Naive B cell (primary cell): ENCODE measurements at regions not wholly inside any gene's neighbourhood (a gene's known extent, or its start where the extent isn't known, plus 50 kb on each side); places are given as distances from the start of the nearest gene placed in this dataset.

ENCODE experiments used
- ATAC-seq, 2 donors: fragments of 150-1000 bp; cut with Tn5 transposase; 2 replicates each; pipeline ENCODE4 v1.10.0; 2021; ENCODE audit warnings: low read depth in 2 of 2, mild to moderate bottlenecking in 2 of 2, moderate library complexity in 2 of 2
- DNase-seq: peaks from one replicate; pipeline ENCODE4 v3.0.0; 2022
- H3K27ac Mint-ChIP-seq, 6 donors: one replicate each; pipeline ENCODE4 v1.8.0; 2020 to 2022; ENCODE audit warnings: mild to moderate bottlenecking in 6 of 6, mixed read lengths in 6 of 6, moderate library complexity in 5 of 6, inconsistent platforms in 2 of 6
- H3K27me3 Mint-ChIP-seq, 3 donors: one replicate each; pipeline ENCODE4 v1.8.0; 2021 to 2022; ENCODE audit warnings: mixed read lengths in 3 of 3, mild to moderate bottlenecking in 1 of 3
- H3K36me3 Mint-ChIP-seq, 2 donors: one replicate each; pipeline ENCODE4 v1.8.0; 2020 to 2022; ENCODE audit warnings: mixed read lengths in 2 of 2, inconsistent platforms in 1 of 2, mild to moderate bottlenecking in 1 of 2
- H3K4me1 Mint-ChIP-seq, 3 donors: one replicate each; pipeline ENCODE4 v1.8.0; 2020 to 2022; ENCODE audit warnings: mixed read lengths in 3 of 3, inconsistent platforms in 1 of 3, mild to moderate bottlenecking in 1 of 3, moderate library complexity in 1 of 3
- H3K4me3 Mint-ChIP-seq, 8 donors: one replicate each; pipeline ENCODE4 v1.8.0; 2020 to 2022; ENCODE audit warnings: mild to moderate bottlenecking in 8 of 8, mixed read lengths in 8 of 8, moderate library complexity in 8 of 8, inconsistent platforms in 2 of 8
- H3K9me3 Mint-ChIP-seq, 7 donors: one replicate each; pipeline ENCODE4 v1.8.0; 2020 to 2022; ENCODE audit warnings: mixed read lengths in 7 of 7, mild to moderate bottlenecking in 5 of 7, inconsistent platforms in 2 of 7, moderate library complexity in 1 of 7

DNA sequence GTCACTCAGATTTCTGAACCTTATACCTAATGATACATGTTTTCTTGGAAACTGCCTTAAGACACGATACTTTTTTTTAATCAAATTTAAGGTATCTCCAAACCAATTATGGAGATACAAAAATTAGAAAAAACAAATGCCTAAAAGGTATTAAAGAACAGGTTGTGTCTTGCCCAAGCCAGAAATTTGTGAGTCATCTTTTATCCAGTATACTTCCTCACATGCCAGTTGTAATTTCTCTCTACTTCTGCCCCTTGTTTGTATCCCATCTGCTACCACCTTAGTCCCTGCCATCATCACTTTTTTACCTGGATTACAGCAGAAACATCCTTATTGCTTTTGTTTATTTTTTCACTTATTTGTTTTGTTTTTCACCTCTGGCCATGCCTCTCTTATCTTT lies 571.2 kb upstream of the DAB2 start:
- no peak for ATAC-seq
- Mint-ChIP-seq H3K4me3 (no peak overlapping the region), H3K4me1 (no peaks in the 10 kb centered on the region), H3K9me3 (no peaks in the 10 kb centered on the region), H3K36me3 (no peaks in the 10 kb centered on the region), H3K27ac (no peak overlapping the region), H3K27me3 (peaks cover 8 to 13% (median 13%) of the 10 kb centered on the region in 3 donors)
- no peak for DNase-seq

DNA sequence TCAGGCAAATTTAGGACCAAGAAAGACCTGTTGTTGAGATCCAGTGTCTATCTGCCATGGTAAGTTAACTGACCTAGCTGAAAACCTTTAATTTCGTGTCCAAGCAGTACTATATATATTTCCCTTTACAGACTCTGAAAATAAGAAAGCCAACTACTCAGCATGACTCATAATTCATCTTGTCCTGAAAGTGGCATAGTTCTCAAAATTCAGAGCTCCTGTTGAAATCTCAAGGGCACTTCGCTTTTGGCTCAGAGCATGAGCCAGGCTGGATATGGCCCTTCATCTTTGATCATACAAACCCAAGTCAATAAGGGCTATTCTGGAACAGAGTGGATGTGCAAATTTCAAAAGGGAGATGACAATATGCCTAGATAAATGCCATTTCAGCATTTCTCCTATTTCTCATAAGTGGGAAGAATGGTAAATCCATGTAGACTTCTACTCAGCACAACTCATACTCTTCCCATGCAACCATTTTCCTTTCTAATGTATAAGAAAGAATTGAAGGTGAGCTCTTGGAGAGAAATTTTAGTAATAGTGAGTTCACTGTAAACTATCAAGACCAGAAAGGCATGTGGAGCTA lies 567.9 kb upstream of the DAB2 start:
- Mint-ChIP-seq H3K4me1 (no peaks in the 10 kb centered on the region), H3K27ac (no peak overlapping the region), H3K36me3 (no peaks in the 10 kb centered on the region), H3K27me3 (peaks cover 8 to 21% (median 18%) of the 10 kb centered on the region in 3 donors), H3K4me3 (no peak overlapping the region), H3K9me3 (peaks cover 0 to 8% (median 0%) of the 10 kb centered on the region in 7 donors)
- ATAC-seq: no peak
- no peak for DNase-seq

DNA sequence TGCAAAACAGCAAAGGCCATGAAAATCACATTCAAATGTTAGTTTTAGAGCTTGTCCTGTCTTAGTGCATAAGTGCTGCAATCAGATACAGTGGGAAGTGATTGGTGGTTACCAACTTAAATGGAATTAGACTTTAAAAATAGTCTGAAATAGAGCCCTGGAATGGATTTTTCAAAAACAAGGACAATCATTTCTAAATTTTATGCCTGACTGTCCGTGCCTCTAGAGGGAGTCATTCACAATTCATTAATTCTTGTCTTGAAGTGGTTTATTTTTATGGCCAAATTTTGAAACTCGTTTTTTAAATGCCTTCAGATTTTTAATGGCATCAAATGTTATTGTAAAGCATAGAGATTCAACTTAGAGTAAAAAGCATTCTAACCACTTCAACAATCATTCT lies 561.8 kb upstream of the DAB2 start:
- peaks cover 11 to 21% (median 19%) of the 10 kb centered on the region in 3 donors for H3K27me3 Mint-ChIP-seq
- no peak overlapping the region for H3K4me3 Mint-ChIP-seq
- DNase-seq (no peak), ATAC-seq (no peak)
- no peak overlapping the region for H3K27ac Mint-ChIP-seq
- peaks cover 0 to 23% (median 2%) of the 10 kb centered on the region in 7 donors for H3K9me3 Mint-ChIP-seq
- no peaks in the 10 kb centered on the region for H3K4me1 Mint-ChIP-seq
- H3K36me3 Mint-ChIP-seq: peaks cover 0 to 5% of the 10 kb centered on the region in 2 donors

DNA sequence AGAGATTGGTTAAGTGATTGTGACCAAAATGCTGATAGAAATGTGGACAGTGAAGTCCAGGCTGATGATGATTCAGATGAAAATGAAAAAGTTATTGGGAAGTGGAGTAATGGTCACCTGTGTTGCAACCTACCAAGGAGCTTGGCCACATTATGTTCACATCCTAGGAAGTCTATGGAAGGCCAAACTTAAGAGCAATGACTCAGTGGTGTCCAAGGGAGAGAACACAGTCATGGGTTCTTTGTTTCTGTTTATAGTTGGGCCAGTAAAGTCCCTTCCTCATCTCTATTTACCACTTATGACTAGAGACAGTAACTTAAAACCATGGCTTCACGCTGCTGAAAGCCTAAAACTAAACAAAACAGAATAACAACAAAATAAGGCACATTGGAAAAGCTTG lies 555.3 kb upstream of the DAB2 start:
- Mint-ChIP-seq H3K27me3 (peaks cover 8 to 12% (median 8%) of the 10 kb centered on the region in 3 donors), H3K4me3 (no peak overlapping the region), H3K4me1 (no peaks in the 10 kb centered on the region), H3K36me3 (peaks cover 0 to 5% of the 10 kb centered on the region in 2 donors), H3K9me3 (peaks cover 0 to 8% (median 0%) of the 10 kb centered on the region in 7 donors), H3K27ac (no peak overlapping the region)
- ATAC-seq: no peak
- no peak for DNase-seq

DNA sequence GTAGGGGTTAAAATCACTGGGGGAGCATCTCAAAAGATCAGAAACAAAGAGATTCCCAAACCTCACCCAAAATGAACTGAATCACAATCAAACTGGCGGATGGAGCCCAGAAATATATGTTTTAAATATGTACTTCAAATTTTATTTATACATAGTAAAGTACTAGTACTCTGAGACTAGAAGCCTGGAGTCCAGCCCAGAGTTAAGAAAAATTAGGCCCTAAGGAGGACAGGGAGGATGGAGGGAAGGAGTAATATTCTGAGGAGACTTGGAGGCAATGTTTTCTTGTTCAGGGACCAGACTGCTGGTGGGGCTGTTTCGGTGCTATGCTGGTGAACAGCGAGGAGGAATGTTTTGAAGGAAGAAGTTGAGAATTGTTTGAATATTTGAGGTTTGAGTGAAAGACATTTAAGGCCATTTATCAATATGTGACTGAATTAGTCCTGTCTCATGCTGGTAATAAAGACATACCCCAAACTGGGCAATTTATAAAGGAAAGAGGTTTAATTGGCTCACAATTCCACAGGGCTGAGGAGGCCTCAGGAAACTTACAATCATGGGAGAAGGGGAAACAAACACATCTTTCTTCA lies 552.4 kb upstream of the DAB2 start:
- ATAC-seq: no peak
- Mint-ChIP-seq H3K27me3 (peaks cover 0 to 8% (median 6%) of the 10 kb centered on the region in 3 donors), H3K27ac (peak overlapping the region in 2 of 6 donors; percentile 3 to 36), H3K4me1 (no peaks in the 10 kb centered on the region), H3K4me3 (no peak overlapping the region), H3K36me3 (no peaks in the 10 kb centered on the region), H3K9me3 (no peaks in the 10 kb centered on the region)
- DNase-seq: no peak

DNA sequence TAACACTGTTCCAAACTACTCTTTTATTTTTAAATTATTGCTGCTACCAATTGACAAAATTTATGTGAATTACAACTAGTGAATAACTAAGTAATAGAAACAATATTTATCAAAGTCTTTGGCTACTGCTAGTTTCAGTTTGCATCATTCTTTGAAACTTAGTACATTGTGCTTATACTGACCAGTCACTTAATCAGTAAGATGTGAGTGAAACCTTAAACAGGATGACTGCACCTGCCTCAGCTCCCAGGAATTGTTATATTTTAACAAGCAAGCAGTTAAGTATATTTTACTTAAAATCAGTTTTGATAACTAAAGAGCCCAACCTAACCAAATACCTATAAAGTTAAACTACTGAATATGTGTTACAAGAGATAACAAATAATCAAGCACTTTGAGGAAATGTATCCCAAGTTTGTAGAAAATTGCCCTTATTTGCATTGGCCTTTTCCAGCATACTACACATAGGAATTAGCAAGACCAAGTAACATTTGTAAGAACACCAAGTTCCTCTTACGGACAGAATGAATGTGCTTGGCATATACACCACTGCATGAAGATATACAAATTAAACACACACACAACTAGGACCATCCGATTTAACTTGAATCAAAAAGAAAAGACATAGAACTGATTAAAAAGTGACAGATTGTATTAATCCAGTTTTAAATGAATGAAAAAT lies 545.5 kb upstream of the DAB2 start:
- Mint-ChIP-seq H3K36me3 (no peaks in the 10 kb centered on the region), H3K27ac (no peak overlapping the region), H3K4me3 (no peak overlapping the region), H3K4me1 (no peaks in the 10 kb centered on the region), H3K27me3 (peaks cover 0 to 22% (median 12%) of the 10 kb centered on the region in 3 donors), H3K9me3 (no peaks in the 10 kb centered on the region)
- DNase-seq: no peak
- no peak for ATAC-seq

DNA sequence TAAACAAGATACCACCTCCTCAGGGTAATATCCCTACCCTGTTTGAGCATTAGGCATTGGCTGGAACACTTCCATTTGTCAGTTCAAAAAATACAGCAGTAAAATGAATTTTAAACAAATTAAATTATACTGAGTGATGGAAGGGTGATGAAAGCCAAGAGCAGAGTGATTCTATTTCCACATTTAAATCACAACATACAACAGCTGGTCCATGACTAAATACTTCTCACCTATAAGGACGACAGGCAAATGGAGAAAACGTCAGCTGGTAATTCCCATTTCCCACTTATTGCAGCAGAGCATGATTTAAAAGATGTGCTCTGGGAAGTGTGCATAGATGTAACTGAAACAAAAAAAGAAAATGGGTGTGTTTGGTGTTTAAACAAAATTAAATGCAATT lies 543.6 kb upstream of the DAB2 start:
- H3K4me3 Mint-ChIP-seq: no peak overlapping the region
- H3K27ac Mint-ChIP-seq: no peak overlapping the region
- no peaks in the 10 kb centered on the region for H3K9me3 Mint-ChIP-seq
- no peak for DNase-seq
- no peaks in the 10 kb centered on the region for H3K4me1 Mint-ChIP-seq
- no peaks in the 10 kb centered on the region for H3K36me3 Mint-ChIP-seq
- H3K27me3 Mint-ChIP-seq: peaks cover 6 to 22% (median 12%) of the 10 kb centered on the region in 3 donors
- ATAC-seq: no peak

DNA sequence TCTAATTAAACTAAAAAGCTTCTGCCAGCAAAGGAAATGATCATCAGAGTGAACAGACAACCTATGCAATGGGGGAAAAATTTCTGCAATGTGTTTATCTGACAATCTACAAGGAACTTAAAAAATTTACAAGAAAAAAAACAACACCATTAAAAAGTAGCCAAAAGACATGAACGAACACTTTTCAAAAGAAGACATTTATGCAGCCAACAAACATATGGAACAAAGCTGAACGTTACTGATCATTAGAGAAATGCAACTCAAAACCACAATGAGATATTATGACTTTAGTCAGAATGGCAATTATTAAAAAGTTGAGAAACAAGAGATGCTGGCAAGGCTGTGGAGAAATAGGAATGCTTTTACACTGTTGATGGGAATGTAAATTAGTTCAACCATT lies 530.4 kb upstream of the DAB2 start:
- no peaks in the 10 kb centered on the region for H3K27me3 Mint-ChIP-seq
- DNase-seq (no peak), ATAC-seq (no peak)
- no peak overlapping the region for H3K27ac Mint-ChIP-seq
- H3K9me3 Mint-ChIP-seq: peaks cover 0 to 3% (median 0%) of the 10 kb centered on the region in 7 donors
- no peaks in the 10 kb centered on the region for H3K4me1 Mint-ChIP-seq
- peaks cover 0 to 7% of the 10 kb centered on the region in 2 donors for H3K36me3 Mint-ChIP-seq
- no peak overlapping the region for H3K4me3 Mint-ChIP-seq

DNA sequence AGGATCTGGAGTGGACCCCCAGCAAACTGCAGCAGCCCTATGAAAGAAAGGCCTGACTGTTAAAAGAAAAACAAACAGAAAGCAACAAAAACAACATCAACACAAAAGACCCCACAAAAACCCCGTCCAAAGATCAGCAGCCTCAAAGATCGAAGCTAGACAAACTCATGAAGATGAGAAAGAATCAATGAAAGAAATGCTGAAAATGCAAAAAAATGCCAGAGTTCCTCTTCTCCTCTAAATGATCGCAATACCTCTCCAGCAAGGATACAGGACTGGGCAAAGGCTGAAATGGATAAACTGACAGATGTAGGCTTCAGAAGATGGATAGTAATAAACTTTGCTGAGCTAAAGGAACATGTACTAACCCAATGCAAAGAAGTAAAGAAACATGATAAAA lies 526.3 kb upstream of the DAB2 start:
- Mint-ChIP-seq H3K9me3 (peaks cover 0 to 3% (median 0%) of the 10 kb centered on the region in 7 donors), H3K27me3 (no peaks in the 10 kb centered on the region), H3K4me1 (no peaks in the 10 kb centered on the region), H3K27ac (peak overlapping the region in 1 of 6 donors; percentile 66), H3K4me3 (no peak overlapping the region), H3K36me3 (peaks cover 0 to 7% of the 10 kb centered on the region in 2 donors)
- DNase-seq (no peak), ATAC-seq (no peak)

DNA sequence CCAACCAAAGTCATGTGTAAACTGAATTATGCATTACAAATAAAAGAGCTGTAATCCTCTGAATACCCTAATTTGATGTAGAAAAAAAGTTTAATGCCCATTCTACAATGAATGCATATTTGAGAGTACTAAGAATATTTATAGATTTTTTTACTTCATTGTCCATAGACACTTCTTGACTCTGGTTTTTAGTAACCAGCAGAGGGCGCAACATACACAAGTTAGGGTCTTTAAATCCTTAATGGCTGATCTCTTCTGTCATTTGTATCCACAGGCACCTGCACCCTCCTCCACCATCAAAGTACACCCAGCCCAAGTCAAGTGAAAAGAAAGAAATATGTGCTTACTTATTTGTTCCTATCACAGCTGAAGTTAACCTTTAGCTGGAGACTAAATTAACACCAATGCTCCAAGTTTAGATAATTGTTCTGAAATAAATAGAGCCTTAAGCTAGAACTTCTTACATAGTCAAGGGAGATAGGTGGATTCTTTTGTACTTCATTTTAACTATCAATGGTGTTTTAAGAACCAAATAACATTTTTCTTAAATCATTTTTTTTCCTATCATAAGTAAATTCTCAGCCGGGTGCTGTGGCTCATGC lies 524.2 kb upstream of the DAB2 start:
- Mint-ChIP-seq H3K4me3 (no peak overlapping the region), H3K36me3 (peaks cover 0 to 7% of the 10 kb centered on the region in 2 donors), H3K4me1 (no peaks in the 10 kb centered on the region), H3K27ac (peak overlapping the region in 2 of 6 donors; percentile 8 to 72), H3K27me3 (no peaks in the 10 kb centered on the region), H3K9me3 (no peaks in the 10 kb centered on the region)
- ATAC-seq (peak; percentile 97 to 98), DNase-seq (peak; percentile 65)

DNA sequence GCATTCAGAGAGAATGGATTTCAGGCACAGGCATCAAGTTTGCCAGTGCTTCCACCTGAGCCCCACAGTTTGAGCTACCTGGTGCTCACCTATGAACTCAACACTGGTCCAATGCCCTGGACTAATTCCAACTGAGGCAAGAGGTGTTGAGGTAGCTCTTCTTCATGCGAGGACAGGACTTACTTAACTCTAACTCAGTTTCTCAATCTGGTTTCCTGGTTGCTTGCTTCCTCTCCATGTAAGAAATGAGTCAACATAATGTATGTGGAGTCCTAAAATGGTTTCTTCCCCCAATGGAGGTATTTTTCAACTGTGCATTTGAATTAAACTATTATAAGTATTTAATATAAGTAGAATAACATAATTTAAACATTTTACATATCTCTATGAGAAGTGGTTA lies 523.6 kb upstream of the DAB2 start:
- DNase-seq (no peak), ATAC-seq (no peak)
- Mint-ChIP-seq H3K4me1 (no peaks in the 10 kb centered on the region), H3K4me3 (no peak overlapping the region), H3K9me3 (no peaks in the 10 kb centered on the region), H3K27me3 (no peaks in the 10 kb centered on the region), H3K36me3 (peaks cover 0 to 7% of the 10 kb centered on the region in 2 donors), H3K27ac (no peak overlapping the region)

DNA sequence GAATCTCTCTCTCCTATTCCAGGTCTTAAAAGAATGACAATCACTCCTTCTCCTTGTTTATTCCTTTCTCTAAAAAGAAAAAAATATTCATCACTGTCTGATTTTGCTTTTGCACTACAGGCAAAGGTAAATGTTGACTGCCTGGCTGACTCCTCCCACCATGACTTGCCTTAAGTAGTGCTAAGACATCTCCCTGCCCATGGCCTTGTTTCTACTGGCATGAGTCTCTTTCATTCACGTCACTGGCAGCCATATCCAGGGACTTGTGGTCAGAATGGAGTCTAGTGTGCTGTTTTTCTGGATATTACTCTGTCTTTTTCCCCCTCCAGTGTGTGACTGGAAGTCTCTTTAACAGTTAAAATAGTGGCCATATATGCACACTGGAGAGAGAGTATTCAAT lies 522.9 kb upstream of the DAB2 start:
- no peak overlapping the region for H3K4me3 Mint-ChIP-seq
- H3K27me3 Mint-ChIP-seq: no peaks in the 10 kb centered on the region
- no peaks in the 10 kb centered on the region for H3K9me3 Mint-ChIP-seq

DNA sequence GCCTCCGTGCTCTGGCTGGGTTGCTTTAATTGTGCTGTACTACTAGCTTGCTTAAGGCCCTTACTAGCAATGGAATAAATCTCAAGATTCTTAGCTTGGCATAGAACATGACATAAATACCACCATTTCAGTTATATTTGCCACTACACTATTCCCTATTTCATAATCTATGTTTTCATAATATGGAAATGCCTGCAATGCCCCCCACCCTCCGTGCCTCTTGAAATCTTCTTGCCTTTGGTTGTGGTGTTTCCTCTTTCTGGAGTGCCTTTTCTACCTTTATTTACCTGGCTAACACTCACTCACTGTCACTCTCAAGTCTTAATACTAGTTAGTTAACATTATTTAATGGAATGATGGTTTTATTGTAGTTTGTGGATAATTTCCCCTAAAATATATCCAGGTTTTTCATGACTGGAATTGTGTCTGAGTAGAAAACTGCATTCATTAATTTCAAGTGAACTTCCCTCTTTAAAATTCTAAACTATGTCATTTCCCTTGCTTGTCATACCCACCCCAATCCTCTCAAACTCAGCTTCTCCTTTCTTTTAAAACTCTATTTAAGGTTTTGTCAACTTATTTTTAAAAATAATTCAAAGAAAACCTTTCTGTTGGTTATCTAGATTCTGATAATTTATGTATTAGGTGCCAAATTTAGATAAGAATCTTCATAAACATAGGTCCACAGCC lies 521.7 kb upstream of the DAB2 start:
- ATAC-seq (no peak), DNase-seq (no peak)
- H3K36me3 Mint-ChIP-seq: peaks cover 0 to 5% of the 10 kb centered on the region in 2 donors
- H3K4me1 Mint-ChIP-seq: no peaks in the 10 kb centered on the region
- H3K4me3 Mint-ChIP-seq: no peak overlapping the region
- no peaks in the 10 kb centered on the region for H3K27me3 Mint-ChIP-seq
- no peaks in the 10 kb centered on the region for H3K9me3 Mint-ChIP-seq
- H3K27ac Mint-ChIP-seq: no peak overlapping the region

More for the DNA sequence above, 522.9 kb upstream of the DAB2 start:
- no peaks in the 10 kb centered on the region for H3K4me1 Mint-ChIP-seq
- peak overlapping the region in 2 of 6 donors; percentile 40 to 68 for H3K27ac Mint-ChIP-seq
- no peak for ATAC-seq
- peaks cover 0 to 7% of the 10 kb centered on the region in 2 donors for H3K36me3 Mint-ChIP-seq
- no peak for DNase-seq
